Smooth muscle cell (in vitro differentiated cells): ENCODE measurements at regions not wholly inside any gene's neighbourhood (a gene's known extent, or its start where the extent isn't known, plus 50 kb on each side); places are given as distances from the start of the nearest gene placed in this dataset.

Experiments used
- DNase-seq: peaks from one replicate; lab custom pipeline; 2025; ENCODE audit not compliant: unreplicated experiment; lab: John Stamatoyannopoulos, UW
- H2AFZ ChIP-seq: fragments of 200-600 bp; sonication (generic); 2 replicates; pipeline ENCODE4 v1.6.0; 2016; ENCODE audit warnings: antibody characterized with exemption, low read depth, mild to moderate bottlenecking
- H3F3A ChIP-seq: fragments of 200-600 bp; sonication (generic); 2 replicates; pipeline ENCODE4 v1.6.0; 2017; ENCODE audit warnings: antibody characterized with exemption, low read depth
- H3K27ac ChIP-seq: fragments of 200-600 bp; sonication (generic); 2 replicates; pipeline ENCODE4 v1.5.1; 2016; ENCODE audit warnings: low read depth, mild to moderate bottlenecking
- H3K27me3 ChIP-seq: fragments of 200-600 bp; sonication (generic); 2 replicates; pipeline ENCODE4 v1.6.1; 2016; ENCODE audit warnings: low read depth, mild to moderate bottlenecking
- H3K36me3 ChIP-seq: fragments of 200-600 bp; sonication (generic); 2 replicates; pipeline ENCODE4 v1.5.1; 2016; ENCODE audit warnings: low read depth
- H3K4me1 ChIP-seq: fragments of 200-600 bp; sonication (generic); 2 replicates; pipeline ENCODE4 v1.5.1; 2016; ENCODE audit warnings: low read depth
- H3K4me2 ChIP-seq: fragments of 200-600 bp; sonication (generic); 2 replicates; pipeline ENCODE4 v1.6.0; 2016; ENCODE audit warnings: mild to moderate bottlenecking
- H3K4me3 ChIP-seq: fragments of 200-600 bp; sonication (generic); 2 replicates; pipeline ENCODE4 v1.5.1; 2016; ENCODE audit warnings: mild to moderate bottlenecking
- H3K79me2 ChIP-seq: fragments of 200-600 bp; sonication (generic); 2 replicates; pipeline ENCODE4 v1.6.0; 2016; ENCODE audit warnings: low read depth, mild to moderate bottlenecking
- H3K9ac ChIP-seq: fragments of 200-600 bp; sonication (generic); 2 replicates; pipeline ENCODE4 v1.6.0; 2016; ENCODE audit warnings: low read depth
- H3K9me3 ChIP-seq: fragments of 200-600 bp; sonication (generic); replicated peaks from 2 replicates; pipeline ENCODE4 v1.5.1; 2016; ENCODE audit warnings: low read depth
- H4K20me1 ChIP-seq: fragments of 200-600 bp; sonication (generic); 2 replicates; pipeline ENCODE4 v1.6.0; 2016; ENCODE audit warnings: low read depth
- CTCF ChIP-seq: fragments of 200-600 bp; sonication (generic); IDR thresholded peaks from 2 replicates; pipeline ENCODE4 v1.5.1; 2017; ENCODE audit warnings: borderline replicate concordance, mild to moderate bottlenecking, antibody characterized with exemption; ENCODE audit not compliant: insufficient read depth, poor library complexity, severe bottlenecking
- WGBS: methylation state at CpG from one replicate; pipeline ENCODE4 v1.1.7; 2016; ENCODE audit warnings: low lambda C conversion rate; 5-methylcytosine and 5-hydroxymethylcytosine counted together

GRCh38 chr5:2895876-2896275, 144.4 kb upstream of the IRX2 start:
- H3K9ac ChIP-seq = no peak overlapping the region
- no peaks in the 10 kb centered on the region for H3K36me3 ChIP-seq
- H3F3A ChIP-seq = no peaks in the 10 kb centered on the region
- no peaks in the 10 kb centered on the region for H4K20me1 ChIP-seq
- H3K27ac ChIP-seq = no peak overlapping the region
- no peaks in the 10 kb centered on the region for H3K27me3 ChIP-seq
- DNase-seq = no peak
- no peak overlapping the region for H3K4me2 ChIP-seq
- WGBS = 95% methylated on average over 6 of the region's 6 CpGs
- no peak for TF ChIP-seq CTCF
- no peaks in the 10 kb centered on the region for H3K9me3 ChIP-seq
- no peaks in the 10 kb centered on the region for H3K79me2 ChIP-seq
- H3K4me1 ChIP-seq = no peaks in the 10 kb centered on the region
- H2AFZ ChIP-seq = no peak overlapping the region
- H3K4me3 ChIP-seq = no peak overlapping the region

GRCh38 chr5:2895196-2895595, 143.7 kb upstream of the IRX2 start:
- H3K4me3 ChIP-seq = no peak overlapping the region
- WGBS = 88% methylated on average over 9 of the region's 9 CpGs
- TF ChIP-seq CTCF = no peak
- H3K27me3 ChIP-seq = no peaks in the 10 kb centered on the region
- H4K20me1 ChIP-seq = no peaks in the 10 kb centered on the region
- H3K9me3 ChIP-seq = no peaks in the 10 kb centered on the region
- H3K4me1 ChIP-seq = no peaks in the 10 kb centered on the region
- H3K79me2 ChIP-seq = no peaks in the 10 kb centered on the region
- no peak overlapping the region for H3K4me2 ChIP-seq
- no peak overlapping the region for H3K9ac ChIP-seq
- no peak for DNase-seq
- H3K36me3 ChIP-seq = no peaks in the 10 kb centered on the region
- no peak overlapping the region for H2AFZ ChIP-seq
- no peak overlapping the region for H3K27ac ChIP-seq
- H3F3A ChIP-seq = no peaks in the 10 kb centered on the region

GRCh38 chr5:2894736-2895135, 143.3 kb upstream of the IRX2 start:
- H3K4me2 ChIP-seq = no peak overlapping the region
- TF ChIP-seq CTCF = no peak
- DNase-seq = no peak
- H3K36me3 ChIP-seq = no peaks in the 10 kb centered on the region
- H3K4me1 ChIP-seq = no peaks in the 10 kb centered on the region
- H3K9me3 ChIP-seq = no peaks in the 10 kb centered on the region
- H2AFZ ChIP-seq = no peak overlapping the region
- no peaks in the 10 kb centered on the region for H3K27me3 ChIP-seq
- WGBS = 72% methylated on average over 11 of the region's 11 CpGs
- no peak overlapping the region for H3K4me3 ChIP-seq
- no peak overlapping the region for H3K9ac ChIP-seq
- H3K79me2 ChIP-seq = no peaks in the 10 kb centered on the region
- no peaks in the 10 kb centered on the region for H4K20me1 ChIP-seq
- no peak overlapping the region for H3K27ac ChIP-seq
- no peaks in the 10 kb centered on the region for H3F3A ChIP-seq

GRCh38 chr5:2894316-2894715, 142.8 kb upstream of the IRX2 start:
- Histone ChIP-seq H3K4me2 (no peak overlapping the region), H3K79me2 (no peaks in the 10 kb centered on the region), H4K20me1 (no peaks in the 10 kb centered on the region), H3K4me3 (no peak overlapping the region), H3K27me3 (no peaks in the 10 kb centered on the region), H3K9ac (no peak overlapping the region), H3K36me3 (no peaks in the 10 kb centered on the region), H2AFZ (no peak overlapping the region), H3K27ac (no peak overlapping the region), H3K4me1 (no peaks in the 10 kb centered on the region), H3F3A (no peaks in the 10 kb centered on the region), H3K9me3 (no peaks in the 10 kb centered on the region)
- no peak for DNase-seq
- 94% methylated on average over 12 of the region's 12 CpGs for WGBS
- TF ChIP-seq CTCF = no peak
